AG04450 (cell line): ENCODE measurements at regions not wholly inside any gene's neighbourhood (a gene's known extent, or its start where the extent isn't known, plus 50 kb on each side); places are given as distances from the start of the nearest gene placed in this dataset.

ENCODE experiments used
- CTCF ChIA-PET: fragments of 300-600, 350-600 bp; formaldehyde crosslinking; extraction: SDS; loops from one replicate; lab custom pipeline; 2022; ENCODE audit warnings: antibody characterized with exemption, inconsistent platforms; lab: Charles Lee
- POLR2A ChIA-PET: fragments of 350-600 bp; formaldehyde crosslinking; extraction: SDS; loops from one replicate; lab custom pipeline; 2021; ENCODE audit warnings: antibody characterized with exemption, inconsistent platforms; lab: Yijun Ruan, JAX
- DNase-seq: peaks from one replicate; pipeline ENCODE4 v3.0.0-alpha.2; 2011; ENCODE audit warnings: low read depth, low spot score
- H3K27ac ChIP-seq: one replicate; pipeline ENCODE4 v1.5.1; 2012; ENCODE audit warnings: low read depth, low read length, control low read depth
- H3K27me3 ChIP-seq: one replicate; pipeline ENCODE4 v1.6.0; 2012; ENCODE audit warnings: low read length; ENCODE audit not compliant: control insufficient read depth, insufficient read depth
- H3K4me3 ChIP-seq: 2 replicates; pipeline ENCODE4 v1.5.1; 2011; ENCODE audit warnings: mild to moderate bottlenecking, low read depth, low read length, control low read depth
- H3K9me3 ChIP-seq: 2 replicates; pipeline ENCODE4 v1.5.1; 2012; ENCODE audit warnings: low read length; ENCODE audit not compliant: control insufficient read depth, insufficient read depth
- TF ChIP-seq, protein P1 (sequence below): IDR thresholded peaks from 2 replicates; pipeline ENCODE4 v1.5.1; 2011; ENCODE audit warnings: low read depth, low read length, control low read depth, inconsistent platforms

DNA sequence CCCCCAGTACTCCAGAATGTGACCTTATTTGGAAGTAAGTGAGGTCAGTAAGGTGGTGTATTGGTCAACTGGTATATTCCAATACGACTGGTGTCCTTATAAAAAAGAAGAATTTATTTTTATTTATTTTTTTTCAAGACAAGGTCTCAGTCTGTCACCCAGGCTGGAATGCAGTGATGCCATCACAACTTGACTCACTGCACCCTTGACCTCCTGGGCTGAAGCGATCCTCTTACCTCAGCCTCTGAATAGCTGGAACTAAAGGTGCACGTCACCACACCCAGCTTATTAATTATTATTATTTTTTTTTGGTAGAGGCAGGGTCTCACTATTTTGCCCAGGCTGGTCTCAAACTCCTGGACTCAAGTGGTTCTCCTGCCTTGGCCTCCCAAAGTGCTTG lies 115.1 kb upstream of the PITX2 start:
- TF ChIP-seq, protein P1, sequence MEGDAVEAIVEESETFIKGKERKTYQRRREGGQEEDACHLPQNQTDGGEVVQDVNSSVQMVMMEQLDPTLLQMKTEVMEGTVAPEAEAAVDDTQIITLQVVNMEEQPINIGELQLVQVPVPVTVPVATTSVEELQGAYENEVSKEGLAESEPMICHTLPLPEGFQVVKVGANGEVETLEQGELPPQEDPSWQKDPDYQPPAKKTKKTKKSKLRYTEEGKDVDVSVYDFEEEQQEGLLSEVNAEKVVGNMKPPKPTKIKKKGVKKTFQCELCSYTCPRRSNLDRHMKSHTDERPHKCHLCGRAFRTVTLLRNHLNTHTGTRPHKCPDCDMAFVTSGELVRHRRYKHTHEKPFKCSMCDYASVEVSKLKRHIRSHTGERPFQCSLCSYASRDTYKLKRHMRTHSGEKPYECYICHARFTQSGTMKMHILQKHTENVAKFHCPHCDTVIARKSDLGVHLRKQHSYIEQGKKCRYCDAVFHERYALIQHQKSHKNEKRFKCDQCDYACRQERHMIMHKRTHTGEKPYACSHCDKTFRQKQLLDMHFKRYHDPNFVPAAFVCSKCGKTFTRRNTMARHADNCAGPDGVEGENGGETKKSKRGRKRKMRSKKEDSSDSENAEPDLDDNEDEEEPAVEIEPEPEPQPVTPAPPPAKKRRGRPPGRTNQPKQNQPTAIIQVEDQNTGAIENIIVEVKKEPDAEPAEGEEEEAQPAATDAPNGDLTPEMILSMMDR = no peak

DNA sequence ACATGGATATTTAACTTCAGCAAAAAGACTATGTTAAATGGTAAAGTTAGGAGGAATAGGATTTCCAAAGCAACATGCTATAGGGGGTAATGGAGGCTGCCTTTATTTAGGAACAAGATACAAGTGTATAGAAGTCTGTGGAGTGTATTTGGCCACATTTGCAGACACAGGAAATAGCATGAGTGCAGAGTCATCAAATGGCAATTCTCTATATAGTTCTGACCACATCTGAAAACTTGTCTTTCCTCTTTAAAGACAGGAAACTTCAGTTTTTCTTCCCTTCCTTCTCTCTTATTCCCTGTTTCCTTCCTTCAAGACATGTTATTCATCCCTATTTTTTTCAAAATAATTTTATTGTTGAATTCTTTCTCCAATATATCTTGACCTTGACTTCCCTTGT lies 119.3 kb upstream of the PITX2 start:
- no peaks in the 10 kb centered on the region for H3K9me3 ChIP-seq
- TF ChIP-seq, protein P1 = no peak
- ChIA-PET CTCF (no interaction called here), POLR2A (no interaction called here)
- H3K27me3 ChIP-seq = no peaks in the 10 kb centered on the region
- no peak overlapping the region for H3K27ac ChIP-seq
- H3K4me3 ChIP-seq = no peak overlapping the region
- DNase-seq = no peak

More for the DNA sequence above, 115.1 kb upstream of the PITX2 start:
- ChIA-PET POLR2A (no interaction called here), CTCF (no interaction called here)
- no peaks in the 10 kb centered on the region for H3K27me3 ChIP-seq
- no peak overlapping the region for H3K4me3 ChIP-seq
- no peak for DNase-seq
- H3K9me3 ChIP-seq = no peaks in the 10 kb centered on the region
- H3K27ac ChIP-seq = no peak overlapping the region

DNA sequence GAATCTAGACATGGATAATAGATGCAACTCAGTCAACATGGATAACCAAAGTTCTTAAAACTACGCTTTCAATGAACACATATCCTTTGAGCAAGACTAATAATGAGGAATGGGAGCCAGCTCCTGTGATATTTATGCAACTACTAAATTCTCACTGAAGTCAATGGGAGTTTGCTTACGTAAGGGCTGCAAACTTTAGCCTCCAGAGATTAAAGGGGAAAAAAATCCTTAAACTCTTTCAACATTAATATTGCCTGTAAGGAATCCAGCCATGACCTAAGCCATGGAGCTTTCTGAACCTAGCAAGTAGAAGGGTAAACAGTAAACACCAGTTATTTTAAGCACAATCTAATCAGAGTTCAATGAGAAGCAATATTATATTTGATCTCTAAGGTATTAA lies 125.2 kb upstream of the PITX2 start:
- ChIA-PET CTCF (no interaction called here), POLR2A (no interaction called here)
- TF ChIP-seq, protein P1 = no peak
- H3K27ac ChIP-seq = no peak overlapping the region
- no peak overlapping the region for H3K4me3 ChIP-seq
- no peak for DNase-seq
- H3K9me3 ChIP-seq = no peaks in the 10 kb centered on the region
- no peaks in the 10 kb centered on the region for H3K27me3 ChIP-seq

DNA sequence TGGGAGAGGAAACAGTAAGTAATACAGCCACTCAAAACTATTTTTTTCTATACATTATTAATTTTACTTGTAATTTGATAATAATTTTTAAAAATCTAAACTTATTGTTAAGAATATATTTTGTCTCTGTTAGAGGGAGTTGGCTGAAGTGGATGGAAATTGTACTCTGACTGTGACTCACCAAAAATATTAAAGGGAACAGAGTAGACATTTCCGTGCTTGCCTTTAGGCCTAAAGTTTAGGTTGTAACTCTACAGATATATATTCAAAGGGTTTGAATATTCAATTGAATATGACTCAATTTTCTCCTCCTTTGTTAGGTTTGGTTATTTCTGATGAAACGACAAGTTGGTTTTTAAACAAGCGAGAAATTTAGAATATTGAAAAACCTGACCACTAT lies 128.3 kb upstream of the PITX2 start:
- ChIA-PET CTCF (no interaction called here), POLR2A (no interaction called here)
- Histone ChIP-seq H3K9me3 (no peaks in the 10 kb centered on the region), H3K27ac (no peak overlapping the region), H3K4me3 (no peak overlapping the region), H3K27me3 (no peaks in the 10 kb centered on the region)
- no peak for DNase-seq
- TF ChIP-seq, protein P1 = no peak

DNA sequence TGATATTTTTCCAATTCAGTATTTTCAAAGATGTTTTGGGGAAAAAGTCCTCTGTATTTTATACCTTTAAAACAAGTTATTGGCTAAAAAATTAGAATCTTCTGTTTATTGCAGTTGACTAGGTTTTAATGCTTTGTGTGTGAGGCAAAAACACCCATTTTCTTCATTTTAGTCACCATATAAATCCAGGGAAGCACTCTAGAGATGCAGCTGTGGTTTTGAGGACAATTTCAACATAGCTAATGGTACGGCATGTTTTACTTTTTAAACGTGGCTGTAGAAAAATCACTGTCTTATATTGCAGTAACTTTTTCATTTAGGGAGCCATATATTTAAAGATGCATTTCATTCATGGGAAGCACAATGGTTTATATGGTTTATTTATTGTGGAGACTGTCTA lies 129.1 kb upstream of the PITX2 start:
- no peak for DNase-seq
- no peaks in the 10 kb centered on the region for H3K27me3 ChIP-seq
- H3K9me3 ChIP-seq = no peaks in the 10 kb centered on the region
- CTCF ChIA-PET = no interaction called here
- no peak overlapping the region for H3K4me3 ChIP-seq
- TF ChIP-seq, protein P1 = no peak
- POLR2A ChIA-PET = no interaction called here
- no peak overlapping the region for H3K27ac ChIP-seq
